ENCODE measurements at regions not wholly inside any gene's neighbourhood (a gene's known extent, or its start where the extent isn't known, plus 50 kb on each side); places are given as distances from the start of the nearest gene placed in this dataset.
A peak's percentile ranks its signal among the peaks of the same experiment; 100 is the strongest.

- peaks cover 8% of the 10 kb centered on the region for H3F3A ChIP-seq (replicated peaks; ENCODE audit: insufficient read depth)
- H3K36me3 ChIP-seq (replicated peaks in 1 of 2; ENCODE audit: control insufficient read depth in 1 of 2, insufficient read depth in 2 of 2, low read length in 1 of 2) = no peaks in the 10 kb centered on the region
- H3K9me2 ChIP-seq = no peaks in the 10 kb centered on the region
- no peak overlapping the region for H3K9ac ChIP-seq
- peak overlapping the region in 1 of 2 experiments; percentile 25; a peak in 2 of 4 replicates for H3K27ac ChIP-seq (ENCODE audit: low read depth in 2 of 2, low read length in 1 of 2)
- H3K4me1 ChIP-seq (ENCODE audit: control insufficient read depth in 1 of 2, insufficient read depth in 2 of 2, low read depth in 1 of 2, low read length in 1 of 2) = no peaks in the 10 kb centered on the region
- H2AFZ ChIP-seq (ENCODE audit: low read depth) = peak overlapping the region; percentile 57; the same call in 1 of the 2 replicates
- CTCF ChIA-PET = no interaction called here
- DNase-seq = no peak
- 27% methylated on average over 5 of the region's 5 CpGs for WGBS (ENCODE audit: low lambda C conversion rate)
- H3K9me3 ChIP-seq = no peaks in the 10 kb centered on the region
- TF ChIP-seq USF2 (IDR thresholded peaks at IDR 0.05; ENCODE audit: borderline replicate concordance, low read depth, low read length) (no peak), ELF1 (IDR thresholded peaks at IDR 0.05) (no peak), TCF12 (IDR thresholded peaks at IDR 0.05) (peak; percentile 15; the same call in 1 of the 2 replicates)
- no peaks in the 10 kb centered on the region for H3K79me2 ChIP-seq (ENCODE audit: insufficient read depth)
- no peaks in the 10 kb centered on the region for H3K27me3 ChIP-seq (ENCODE audit: insufficient read depth)
- H3K4me2 ChIP-seq = peak overlapping the region; percentile 66; the same call in 1 of the 2 replicates
- POLR2A ChIA-PET = no interaction called here
- H3K4me3 ChIP-seq (ENCODE audit: low read depth in 2 of 2, low read length in 1 of 2) = no peak overlapping the region
- no peaks in the 10 kb centered on the region for H4K20me1 ChIP-seq (ENCODE audit: insufficient read depth)
These were observed 153.3 kb downstream of the METTL4 start for GRCh38 chr18:2417861-2418610.

DNA sequence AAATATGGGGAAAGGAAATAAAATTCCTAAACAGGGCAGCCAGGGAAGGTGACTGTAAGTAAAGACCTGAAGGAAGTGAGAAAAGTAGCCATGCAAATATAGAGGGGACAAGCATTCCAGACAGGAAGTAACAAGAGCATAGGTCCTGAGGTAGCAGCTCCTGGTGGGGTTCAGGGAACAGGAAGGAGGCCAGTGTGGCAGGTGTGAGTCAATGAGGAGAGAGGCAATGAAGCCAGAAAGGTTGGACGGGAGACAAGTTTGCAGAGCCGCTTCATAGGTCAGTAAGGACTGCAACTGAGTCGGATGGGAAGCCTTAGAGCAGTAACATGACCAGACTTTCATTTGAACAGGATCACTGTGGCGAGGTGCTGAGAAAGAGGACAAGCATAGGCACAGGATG lies 150.9 kb downstream of the METTL4 start:
- H3K9me3 ChIP-seq = no peaks in the 10 kb centered on the region
- POLR2A ChIA-PET = no interaction called here
- H3K4me2 ChIP-seq = no peak overlapping the region
- no peak overlapping the region for H3K9ac ChIP-seq
- no peak overlapping the region for H3K4me3 ChIP-seq (ENCODE audit: low read depth in 2 of 2, low read length in 1 of 2)
- no peaks in the 10 kb centered on the region for H3K27me3 ChIP-seq (ENCODE audit: insufficient read depth)
- 53% methylated on average over 4 of the region's 4 CpGs for WGBS (ENCODE audit: low lambda C conversion rate)
- H4K20me1 ChIP-seq (ENCODE audit: insufficient read depth) = no peaks in the 10 kb centered on the region
- H3K79me2 ChIP-seq (ENCODE audit: insufficient read depth) = no peaks in the 10 kb centered on the region
- no peak for TF ChIP-seq RCOR1 (IDR thresholded peaks at IDR 0.05; ENCODE audit: low read length)
- no peak for TF ChIP-seq GATA2 (CRISPR knock-in tag; IDR thresholded peaks at IDR 0.05)
- TF ChIP-seq SIN3A (IDR thresholded peaks at IDR 0.05; ENCODE audit: borderline replicate concordance, low read depth, low read length) = no peak
- TF ChIP-seq, protein P1, sequence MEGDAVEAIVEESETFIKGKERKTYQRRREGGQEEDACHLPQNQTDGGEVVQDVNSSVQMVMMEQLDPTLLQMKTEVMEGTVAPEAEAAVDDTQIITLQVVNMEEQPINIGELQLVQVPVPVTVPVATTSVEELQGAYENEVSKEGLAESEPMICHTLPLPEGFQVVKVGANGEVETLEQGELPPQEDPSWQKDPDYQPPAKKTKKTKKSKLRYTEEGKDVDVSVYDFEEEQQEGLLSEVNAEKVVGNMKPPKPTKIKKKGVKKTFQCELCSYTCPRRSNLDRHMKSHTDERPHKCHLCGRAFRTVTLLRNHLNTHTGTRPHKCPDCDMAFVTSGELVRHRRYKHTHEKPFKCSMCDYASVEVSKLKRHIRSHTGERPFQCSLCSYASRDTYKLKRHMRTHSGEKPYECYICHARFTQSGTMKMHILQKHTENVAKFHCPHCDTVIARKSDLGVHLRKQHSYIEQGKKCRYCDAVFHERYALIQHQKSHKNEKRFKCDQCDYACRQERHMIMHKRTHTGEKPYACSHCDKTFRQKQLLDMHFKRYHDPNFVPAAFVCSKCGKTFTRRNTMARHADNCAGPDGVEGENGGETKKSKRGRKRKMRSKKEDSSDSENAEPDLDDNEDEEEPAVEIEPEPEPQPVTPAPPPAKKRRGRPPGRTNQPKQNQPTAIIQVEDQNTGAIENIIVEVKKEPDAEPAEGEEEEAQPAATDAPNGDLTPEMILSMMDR (IDR thresholded peaks at IDR 0.05) = no peak
- no peak for TF ChIP-seq PBX3 (IDR thresholded peaks at IDR 0.05)
- no peak for TF ChIP-seq MXI1 (IDR thresholded peaks at IDR 0.05; ENCODE audit: low read depth, low read length)
- H3K27ac ChIP-seq (ENCODE audit: low read depth in 2 of 2, low read length in 1 of 2) = no peak overlapping the region
- no peaks in the 10 kb centered on the region for H3K4me1 ChIP-seq (ENCODE audit: control insufficient read depth in 1 of 2, insufficient read depth in 2 of 2, low read depth in 1 of 2, low read length in 1 of 2)
- H3F3A ChIP-seq (replicated peaks; ENCODE audit: insufficient read depth) = peaks cover 8% of the 10 kb centered on the region
- H2AFZ ChIP-seq (ENCODE audit: low read depth) = no peak overlapping the region
- CTCF ChIA-PET = interaction anchor here (1.0 kb wide), 2 partner anchors 8 to 13 kb away, joined by 3 to 5 read pairs; no protein-coding TSS in a partner anchor
- no peaks in the 10 kb centered on the region for H3K36me3 ChIP-seq (replicated peaks in 1 of 2; ENCODE audit: control insufficient read depth in 1 of 2, insufficient read depth in 2 of 2, low read length in 1 of 2)
- no peaks in the 10 kb centered on the region for H3K9me2 ChIP-seq
- no peak for DNase-seq

All from SK-N-SH (cell line).